PC-3 (cell line): ENCODE measurements at regions not wholly inside any gene's neighbourhood (a gene's known extent, or its start where the extent isn't known, plus 50 kb on each side); places are given as distances from the start of the nearest gene placed in this dataset.

Experiments
- EZH2 ChIP-seq: fragments of 300-600 bp; sonication (generic); IDR thresholded peaks from one replicate; pipeline ENCODE4 v1.6.1; 2017; ENCODE audit warnings: antibody characterized with exemption, mild to moderate bottlenecking, low read length; ENCODE audit not compliant: unreplicated experiment
- EZH2phosphoT487 ChIP-seq: fragments of 300-600 bp; sonication (generic); IDR thresholded peaks from 2 replicates; pipeline ENCODE4 v1.6.1; 2018; ENCODE audit warnings: mild to moderate bottlenecking, antibody characterized with exemption, low read length, borderline replicate concordance
- TF ChIP-seq, protein P1 (sequence below): fragments of 300-600 bp; sonication (generic); conservative IDR thresholded peaks from 2 replicates; pipeline ENCODE4 v1.5.1; 2017; ENCODE audit warnings: antibody characterized with exemption, low read depth, mild to moderate bottlenecking, low read length

DNA sequence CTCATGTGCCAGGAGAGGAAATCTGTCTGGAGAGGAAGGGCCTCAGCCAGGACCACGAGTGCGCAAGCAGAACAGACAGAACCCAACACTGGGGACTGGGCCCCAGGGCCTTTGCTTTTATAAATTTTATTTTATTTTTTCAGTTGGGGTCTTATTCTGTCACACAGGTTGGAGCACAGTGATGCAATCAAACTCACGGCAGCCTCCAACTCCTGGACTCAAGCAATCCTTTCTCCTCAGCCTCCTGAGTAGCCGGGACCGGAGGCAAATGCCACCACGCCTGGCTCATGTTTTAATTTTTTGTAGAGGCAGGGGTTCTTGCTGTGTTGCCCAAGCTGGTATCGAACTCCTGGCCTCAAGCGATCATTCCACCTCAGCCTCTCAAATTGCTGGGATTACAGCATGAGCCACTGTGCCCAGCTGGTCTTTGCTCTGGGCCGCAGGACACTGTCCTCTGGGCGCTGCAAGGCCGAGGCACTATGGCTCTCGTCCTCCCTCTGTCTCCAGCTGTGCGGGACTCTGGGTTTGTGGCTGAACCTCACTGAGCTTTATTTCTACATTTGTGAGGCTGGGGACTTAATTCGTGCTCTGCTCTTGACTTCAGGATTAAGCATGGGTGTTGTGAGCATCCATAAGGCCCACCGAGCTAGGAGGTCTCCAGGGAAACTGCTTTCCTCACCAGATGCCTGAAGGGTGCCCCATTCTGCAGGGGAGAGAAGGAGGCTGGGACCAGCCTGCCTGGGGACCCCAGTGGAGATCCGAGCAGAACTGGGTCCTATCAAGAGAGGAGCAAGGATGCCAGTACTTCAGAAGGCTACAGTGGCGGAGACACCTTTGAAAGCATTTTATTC lies 144.2 kb upstream of the VSTM2B start:
- TF ChIP-seq, protein P1, sequence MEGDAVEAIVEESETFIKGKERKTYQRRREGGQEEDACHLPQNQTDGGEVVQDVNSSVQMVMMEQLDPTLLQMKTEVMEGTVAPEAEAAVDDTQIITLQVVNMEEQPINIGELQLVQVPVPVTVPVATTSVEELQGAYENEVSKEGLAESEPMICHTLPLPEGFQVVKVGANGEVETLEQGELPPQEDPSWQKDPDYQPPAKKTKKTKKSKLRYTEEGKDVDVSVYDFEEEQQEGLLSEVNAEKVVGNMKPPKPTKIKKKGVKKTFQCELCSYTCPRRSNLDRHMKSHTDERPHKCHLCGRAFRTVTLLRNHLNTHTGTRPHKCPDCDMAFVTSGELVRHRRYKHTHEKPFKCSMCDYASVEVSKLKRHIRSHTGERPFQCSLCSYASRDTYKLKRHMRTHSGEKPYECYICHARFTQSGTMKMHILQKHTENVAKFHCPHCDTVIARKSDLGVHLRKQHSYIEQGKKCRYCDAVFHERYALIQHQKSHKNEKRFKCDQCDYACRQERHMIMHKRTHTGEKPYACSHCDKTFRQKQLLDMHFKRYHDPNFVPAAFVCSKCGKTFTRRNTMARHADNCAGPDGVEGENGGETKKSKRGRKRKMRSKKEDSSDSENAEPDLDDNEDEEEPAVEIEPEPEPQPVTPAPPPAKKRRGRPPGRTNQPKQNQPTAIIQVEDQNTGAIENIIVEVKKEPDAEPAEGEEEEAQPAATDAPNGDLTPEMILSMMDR, result no peak
- TF ChIP-seq EZH2phosphoT487 (no peak), EZH2 (no peak)
